Gastrocnemius medialis (tissue), 4 donors: ENCODE measurements at regions not wholly inside any gene's neighbourhood (a gene's known extent, or its start where the extent isn't known, plus 50 kb on each side); places are given as distances from the start of the nearest gene placed in this dataset.

Source experiments
- ATAC-seq, 2 donors: fragments of 150-250 bp; one replicate each; pipeline ENCODE4 v1.9.1; 2016
- DNase-seq, 2 donors: peaks; one replicate each; pipeline ENCODE4 v3.0.0-alpha.2; 2019
- H3K27ac ChIP-seq, 4 donors: fragments of 200-600 bp; sonication (generic); 1 replicate in 1 of 4; 2 replicates in 3 of 4; pipeline ENCODE4 v1.5.1; 2016 to 2018; ENCODE audit warnings: mild to moderate bottlenecking in 2 of 4, moderate library complexity in 1 of 4
- H3K27me3 ChIP-seq, 3 donors: fragments of 200-600 bp; sonication (generic) in 2 of 3; 1 replicate in 1 of 3; 2 replicates in 2 of 3; pipeline versions ENCODE4 v1.5.1 to v1.6.0; 2016 to 2019; ENCODE audit warnings: mild to moderate bottlenecking in 1 of 3, moderate library complexity in 1 of 3
- H3K36me3 ChIP-seq, 2 donors: fragments of 200-600 bp; sonication (generic) in 1 of 2; one replicate each; pipeline ENCODE4 v1.5.1; 2017 to 2018
- H3K4me1 ChIP-seq, 2 donors: fragments of 200-600 bp; sonication (generic) in 1 of 2; one replicate each; pipeline ENCODE4 v1.5.1; 2016 to 2017; ENCODE audit warnings: mild to moderate bottlenecking in 2 of 2
- H3K4me3 ChIP-seq, 4 donors: fragments of 200-600 bp; sonication (generic) in 3 of 4; 1 replicate in 1 of 4; 2 replicates in 3 of 4; pipeline ENCODE4 v1.5.1; 2016 to 2019; ENCODE audit warnings: mild to moderate bottlenecking in 2 of 4
- H3K9me3 ChIP-seq, 3 donors: fragments of 200-600 bp; sonication (generic) in 2 of 3; 1 replicate in 1 of 3; 2 replicates in 2 of 3; pipeline ENCODE4 v1.5.1; 2016 to 2019
- POLR2A ChIP-seq, 2 donors: fragments of 450-650 bp; IDR thresholded peaks; one replicate each; pipeline ENCODE4 v1.6.1; 2017; ENCODE audit warnings: antibody characterized with exemption in 2 of 2, mild to moderate bottlenecking in 2 of 2, moderate library complexity in 2 of 2
- in situ Hi-C, 4 donors: fragments of 200-750 bp; cut with MboI; loops; one replicate each; pipeline versions ENCODE4 v1.15.0 to v1.8.0; 2017; ENCODE audit warnings: low sequenced_read_pairs in 4 of 4
- intact Hi-C: fragments of 100-400 bp; cut with DNase I; formaldehyde crosslinking; loops from one replicate; pipeline ENCODE4 v1.15.1; 2023; ENCODE audit warnings: low total_unique reads
- TF ChIP-seq, protein P1 (sequence below), 5 experiments: fragments of 450-650 bp in 3 of 5; fragments of 200-600 bp in 2 of 5; sonication (generic) in 2 of 5; IDR thresholded peaks in 4 of 5; conservative IDR thresholded peaks in 1 of 5; 1 replicate in 4 of 5; 2 replicates in 1 of 5; pipeline ENCODE4 v1.5.1; 2016 to 2019; ENCODE audit warnings: antibody characterized with exemption in 5 of 5, mild to moderate bottlenecking in 3 of 5, moderate library complexity in 3 of 5

GRCh38 chr13:107830804-107831203 lies 384.5 kb downstream of the LIG4 start:
- Histone ChIP-seq H3K9me3 (no peaks in the 10 kb centered on the region), H3K36me3 (no peaks in the 10 kb centered on the region), H3K27me3 (no peaks in the 10 kb centered on the region), H3K4me1 (no peaks in the 10 kb centered on the region), H3K4me3 (no peak overlapping the region), H3K27ac (no peak overlapping the region)
- TF ChIP-seq, protein P1, sequence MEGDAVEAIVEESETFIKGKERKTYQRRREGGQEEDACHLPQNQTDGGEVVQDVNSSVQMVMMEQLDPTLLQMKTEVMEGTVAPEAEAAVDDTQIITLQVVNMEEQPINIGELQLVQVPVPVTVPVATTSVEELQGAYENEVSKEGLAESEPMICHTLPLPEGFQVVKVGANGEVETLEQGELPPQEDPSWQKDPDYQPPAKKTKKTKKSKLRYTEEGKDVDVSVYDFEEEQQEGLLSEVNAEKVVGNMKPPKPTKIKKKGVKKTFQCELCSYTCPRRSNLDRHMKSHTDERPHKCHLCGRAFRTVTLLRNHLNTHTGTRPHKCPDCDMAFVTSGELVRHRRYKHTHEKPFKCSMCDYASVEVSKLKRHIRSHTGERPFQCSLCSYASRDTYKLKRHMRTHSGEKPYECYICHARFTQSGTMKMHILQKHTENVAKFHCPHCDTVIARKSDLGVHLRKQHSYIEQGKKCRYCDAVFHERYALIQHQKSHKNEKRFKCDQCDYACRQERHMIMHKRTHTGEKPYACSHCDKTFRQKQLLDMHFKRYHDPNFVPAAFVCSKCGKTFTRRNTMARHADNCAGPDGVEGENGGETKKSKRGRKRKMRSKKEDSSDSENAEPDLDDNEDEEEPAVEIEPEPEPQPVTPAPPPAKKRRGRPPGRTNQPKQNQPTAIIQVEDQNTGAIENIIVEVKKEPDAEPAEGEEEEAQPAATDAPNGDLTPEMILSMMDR (IDR thresholded peaks at IDR 0.05 in 4 of 5, conservative IDR thresholded peaks at IDR 0.05 in 1 of 5): no peak
- no peak for TF ChIP-seq POLR2A (IDR thresholded peaks at IDR 0.05)
- no peak for DNase-seq
- intact Hi-C loops (no loop called here), in situ Hi-C loops (no loop called here)
- ATAC-seq: no peak

DNA sequence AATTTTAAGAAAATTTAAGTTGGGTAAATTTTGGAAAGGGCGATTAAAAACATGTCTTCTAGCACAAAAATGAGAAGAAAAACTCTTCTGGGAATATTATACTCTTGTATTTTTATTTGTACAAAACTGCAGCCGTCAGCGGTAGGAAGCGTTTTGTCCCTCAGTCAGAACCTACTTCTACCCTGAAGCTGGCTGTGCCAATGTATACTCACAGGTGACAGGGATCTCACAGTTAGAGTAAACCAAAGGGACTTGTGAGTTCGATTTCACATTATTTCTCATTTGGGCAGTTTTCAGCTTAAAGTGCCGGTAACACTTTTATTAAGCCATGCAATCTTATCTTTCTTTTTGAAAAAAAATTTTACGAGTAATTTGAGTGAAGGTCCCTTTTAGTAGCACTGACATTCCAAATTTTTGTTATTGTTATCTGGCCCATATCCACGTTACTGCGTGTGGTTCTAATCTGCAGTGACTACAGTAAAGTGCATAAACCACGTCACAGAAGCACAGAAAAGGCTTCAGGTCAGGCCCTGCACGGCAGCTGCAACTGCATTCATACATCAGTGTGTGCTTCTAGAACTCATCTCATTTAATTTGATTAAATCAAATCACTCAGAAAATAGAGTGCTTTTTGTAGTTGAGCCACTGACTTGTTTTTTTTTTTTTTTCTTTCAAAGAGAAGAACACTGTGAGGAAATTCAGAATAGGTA lies 387.3 kb downstream of the LIG4 start:
- H3K4me1 ChIP-seq: no peaks in the 10 kb centered on the region
- in situ Hi-C loops: no loop called here
- H3K27me3 ChIP-seq: no peaks in the 10 kb centered on the region
- H3K4me3 ChIP-seq: no peak overlapping the region
- ATAC-seq: no peak
- no peak overlapping the region for H3K27ac ChIP-seq
- no peaks in the 10 kb centered on the region for H3K9me3 ChIP-seq
- no peak for TF ChIP-seq POLR2A (IDR thresholded peaks at IDR 0.05)
- TF ChIP-seq, protein P1 (IDR thresholded peaks at IDR 0.05 in 4 of 5, conservative IDR thresholded peaks at IDR 0.05 in 1 of 5): no peak
- intact Hi-C loops: no loop called here
- DNase-seq: no peak
- H3K36me3 ChIP-seq: no peaks in the 10 kb centered on the region

- Histone ChIP-seq H3K36me3 (no peaks in the 10 kb centered on the region), H3K4me1 (no peaks in the 10 kb centered on the region), H3K4me3 (no peak overlapping the region), H3K9me3 (no peaks in the 10 kb centered on the region), H3K27me3 (no peaks in the 10 kb centered on the region), H3K27ac (no peak overlapping the region)
- no peak for DNase-seq
- TF ChIP-seq, protein P1 (IDR thresholded peaks at IDR 0.05 in 4 of 5, conservative IDR thresholded peaks at IDR 0.05 in 1 of 5): no peak
- TF ChIP-seq POLR2A (IDR thresholded peaks at IDR 0.05): no peak
- intact Hi-C loops: no loop called here
- ATAC-seq: no peak
- in situ Hi-C loops: no loop called here
Measured at GRCh38 chr13:107824635-107825034, 390.7 kb downstream of the LIG4 start.

GRCh38 chr13:107822006-107822405 lies 393.3 kb downstream of the LIG4 start:
- in situ Hi-C loops (no loop called here), intact Hi-C loops (no loop called here)
- Histone ChIP-seq H3K4me1 (no peaks in the 10 kb centered on the region), H3K27ac (no peak overlapping the region), H3K27me3 (no peaks in the 10 kb centered on the region), H3K4me3 (no peak overlapping the region), H3K36me3 (no peaks in the 10 kb centered on the region), H3K9me3 (no peaks in the 10 kb centered on the region)
- DNase-seq (no peak), ATAC-seq (no peak)
- TF ChIP-seq, protein P1 (IDR thresholded peaks at IDR 0.05 in 4 of 5, conservative IDR thresholded peaks at IDR 0.05 in 1 of 5): no peak
- no peak for TF ChIP-seq POLR2A (IDR thresholded peaks at IDR 0.05)

GRCh38 chr13:107821492-107821891 lies 393.8 kb downstream of the LIG4 start:
- H3K4me3 ChIP-seq: no peak overlapping the region
- intact Hi-C loops (no loop called here), in situ Hi-C loops (no loop called here)
- no peaks in the 10 kb centered on the region for H3K36me3 ChIP-seq
- no peaks in the 10 kb centered on the region for H3K27me3 ChIP-seq
- DNase-seq (no peak), ATAC-seq (no peak)
- H3K9me3 ChIP-seq: no peaks in the 10 kb centered on the region
- H3K4me1 ChIP-seq: no peaks in the 10 kb centered on the region
- TF ChIP-seq POLR2A (IDR thresholded peaks at IDR 0.05): no peak
- TF ChIP-seq, protein P1 (IDR thresholded peaks at IDR 0.05 in 4 of 5, conservative IDR thresholded peaks at IDR 0.05 in 1 of 5): no peak
- H3K27ac ChIP-seq: no peak overlapping the region
